SK-N-SH treated with all-trans-retinoic acid at 6 μM for 48 hours (cell line): ENCODE measurements at regions not wholly inside any gene's neighbourhood (a gene's known extent, or its start where the extent isn't known, plus 50 kb on each side); places are given as distances from the start of the nearest gene placed in this dataset.

Source experiments
- ATAC-seq: fragments of 200-7000 bp; cut with Tn5 transposase; 3 replicates; pipeline ENCODE4 v1.9.1; 2020; ENCODE audit warnings: mild to moderate bottlenecking, moderate library complexity
- ARNTL ChIP-seq: fragments of 450-650 bp; formaldehyde crosslinking; IDR thresholded peaks from 2 replicates; pipeline ENCODE4 v1.5.0; 2020; ENCODE audit warnings: low read depth, mild to moderate bottlenecking, moderate library complexity, borderline replicate concordance
- BACH2 ChIP-seq: fragments of 250-450 bp; sonication (Bioruptor Pico); IDR thresholded peaks from 2 replicates; pipeline ENCODE4 v1.9.0; 2021; ENCODE audit warnings: mild to moderate bottlenecking, borderline replicate concordance
- ESRRG ChIP-seq: fragments of 250-450 bp; sonication (Bioruptor Pico); IDR thresholded peaks from 2 replicates; pipeline ENCODE4 v1.6.1; 2021; ENCODE audit warnings: mild to moderate bottlenecking
- GLIS3 ChIP-seq: fragments of 250-450 bp; sonication (Bioruptor Pico); IDR thresholded peaks from 2 replicates; pipeline ENCODE4 v1.5.0; 2020; ENCODE audit warnings: mild to moderate bottlenecking, moderate library complexity
- ISL1 ChIP-seq: fragments of 250-450 bp; sonication (Bioruptor Pico); IDR thresholded peaks from 2 replicates; pipeline ENCODE4 v2.1.2; 2022; ENCODE audit warnings: mild to moderate bottlenecking, moderate library complexity
- OSR1 ChIP-seq: fragments of 250-450 bp; sonication (Bioruptor Pico); IDR thresholded peaks from 2 replicates; pipeline ENCODE4 v1.8.0; 2022; ENCODE audit warnings: moderate library complexity, mild to moderate bottlenecking, inconsistent platforms
- PPARA ChIP-seq: fragments of 250-450 bp; sonication (Bioruptor Pico); IDR thresholded peaks from 2 replicates; pipeline ENCODE4 v1.5.0; 2020; ENCODE audit warnings: mild to moderate bottlenecking, borderline replicate concordance
- RARB ChIP-seq: fragments of 250-450 bp; sonication (Bioruptor Pico); IDR thresholded peaks from 2 replicates; pipeline ENCODE4 v1.8.0; 2021; ENCODE audit warnings: mild to moderate bottlenecking, moderate library complexity
- TCF4 ChIP-seq: fragments of 250-450 bp; sonication (Bioruptor Pico); IDR thresholded peaks from 2 replicates; pipeline ENCODE4 v1.8.0; 2021; ENCODE audit warnings: mild to moderate bottlenecking, moderate library complexity, borderline replicate concordance
- TOX ChIP-seq: fragments of 250-450 bp; sonication (Bioruptor Pico); IDR thresholded peaks from 2 replicates; pipeline ENCODE4 v1.8.0; 2021; ENCODE audit warnings: mild to moderate bottlenecking, moderate library complexity, borderline replicate concordance
- ZC3H10 ChIP-seq: fragments of 250-450 bp; sonication (Bioruptor Pico); IDR thresholded peaks from 2 replicates; pipeline ENCODE4 v1.5.1; 2021; ENCODE audit warnings: mild to moderate bottlenecking, moderate library complexity
- ZFP3 ChIP-seq: fragments of 250-450 bp; sonication (Bioruptor Pico); IDR thresholded peaks from 2 replicates; pipeline ENCODE4 v1.5.0; 2020; ENCODE audit warnings: mild to moderate bottlenecking, moderate library complexity
- ZFP30 ChIP-seq: fragments of 450-650 bp; formaldehyde crosslinking; IDR thresholded peaks from 2 replicates; pipeline ENCODE4 v1.5.0; 2022; ENCODE audit warnings: mild to moderate bottlenecking, moderate library complexity
- ZNF565 ChIP-seq: fragments of 450-650 bp; formaldehyde crosslinking; conservative IDR thresholded peaks from 2 replicates; pipeline ENCODE4 v1.5.0; 2020; ENCODE audit warnings: low read depth, mild to moderate bottlenecking, moderate library complexity
- ZNF70 ChIP-seq: fragments of 450-650 bp; formaldehyde crosslinking; IDR thresholded peaks from 2 replicates; pipeline ENCODE4 v1.5.0; 2020; ENCODE audit warnings: mild to moderate bottlenecking, moderate library complexity
- ZNF8 ChIP-seq: fragments of 450-650 bp; formaldehyde crosslinking; IDR thresholded peaks from 2 replicates; pipeline ENCODE4 v1.5.0; 2020; ENCODE audit warnings: mild to moderate bottlenecking, moderate library complexity
- TF ChIP-seq, protein P1 (sequence below): fragments of 250-450 bp; sonication (Bioruptor Pico); IDR thresholded peaks from 2 replicates; pipeline ENCODE4 v1.5.1; 2020; ENCODE audit warnings: low read depth, mild to moderate bottlenecking, moderate library complexity
- TF ChIP-seq, protein P2 (sequence below): fragments of 250-450 bp; sonication (Bioruptor Pico); IDR thresholded peaks from 2 replicates; pipeline ENCODE4 v1.5.0; 2020; ENCODE audit warnings: mild to moderate bottlenecking, moderate library complexity
- TF ChIP-seq, protein P3 (sequence below): fragments of 250-450 bp; sonication (Bioruptor Pico); IDR thresholded peaks from 2 replicates; pipeline ENCODE4 v1.5.1; 2021; ENCODE audit warnings: mild to moderate bottlenecking, moderate library complexity
- TF ChIP-seq, protein P4 (sequence below): fragments of 250-450 bp; sonication (Bioruptor Pico); IDR thresholded peaks from 2 replicates; pipeline ENCODE4 v1.8.0; 2021; ENCODE audit warnings: low read depth, mild to moderate bottlenecking, moderate library complexity, borderline replicate concordance

DNA sequence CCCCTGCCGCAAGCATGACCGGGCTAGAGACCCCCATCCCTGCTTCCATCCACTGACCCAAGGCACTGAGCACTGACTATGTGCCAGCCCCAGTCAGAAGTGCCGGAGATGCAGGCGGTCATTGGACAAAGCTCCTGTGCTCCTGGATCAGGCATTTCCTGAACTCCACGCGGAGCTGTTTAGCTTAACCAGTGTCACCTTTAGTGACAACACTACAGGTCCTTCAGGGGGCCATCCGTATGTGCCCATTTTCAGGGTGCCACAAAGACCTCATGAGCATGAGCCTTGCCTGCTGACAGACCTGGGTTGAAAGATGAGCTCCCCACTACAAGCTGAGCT is 63.0 kb upstream of the FGF3 start:
- TF ChIP-seq ZNF8 (CRISPR knock-in tag) (no peak), ISL1 (CRISPR knock-in tag) (no peak), ZNF70 (no peak), RARB (CRISPR knock-in tag) (no peak), GLIS3 (CRISPR knock-in tag) (no peak)
- TF ChIP-seq, protein P1, sequence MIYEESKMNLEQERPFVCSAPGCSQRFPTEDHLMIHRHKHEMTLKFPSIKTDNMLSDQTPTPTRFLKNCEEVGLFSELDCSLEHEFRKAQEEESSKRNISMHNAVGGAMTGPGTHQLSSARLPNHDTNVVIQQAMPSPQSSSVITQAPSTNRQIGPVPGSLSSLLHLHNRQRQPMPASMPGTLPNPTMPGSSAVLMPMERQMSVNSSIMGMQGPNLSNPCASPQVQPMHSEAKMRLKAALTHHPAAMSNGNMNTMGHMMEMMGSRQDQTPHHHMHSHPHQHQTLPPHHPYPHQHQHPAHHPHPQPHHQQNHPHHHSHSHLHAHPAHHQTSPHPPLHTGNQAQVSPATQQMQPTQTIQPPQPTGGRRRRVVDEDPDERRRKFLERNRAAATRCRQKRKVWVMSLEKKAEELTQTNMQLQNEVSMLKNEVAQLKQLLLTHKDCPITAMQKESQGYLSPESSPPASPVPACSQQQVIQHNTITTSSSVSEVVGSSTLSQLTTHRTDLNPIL (CRISPR knock-in tag) = no peak
- TF ChIP-seq, protein P2, sequence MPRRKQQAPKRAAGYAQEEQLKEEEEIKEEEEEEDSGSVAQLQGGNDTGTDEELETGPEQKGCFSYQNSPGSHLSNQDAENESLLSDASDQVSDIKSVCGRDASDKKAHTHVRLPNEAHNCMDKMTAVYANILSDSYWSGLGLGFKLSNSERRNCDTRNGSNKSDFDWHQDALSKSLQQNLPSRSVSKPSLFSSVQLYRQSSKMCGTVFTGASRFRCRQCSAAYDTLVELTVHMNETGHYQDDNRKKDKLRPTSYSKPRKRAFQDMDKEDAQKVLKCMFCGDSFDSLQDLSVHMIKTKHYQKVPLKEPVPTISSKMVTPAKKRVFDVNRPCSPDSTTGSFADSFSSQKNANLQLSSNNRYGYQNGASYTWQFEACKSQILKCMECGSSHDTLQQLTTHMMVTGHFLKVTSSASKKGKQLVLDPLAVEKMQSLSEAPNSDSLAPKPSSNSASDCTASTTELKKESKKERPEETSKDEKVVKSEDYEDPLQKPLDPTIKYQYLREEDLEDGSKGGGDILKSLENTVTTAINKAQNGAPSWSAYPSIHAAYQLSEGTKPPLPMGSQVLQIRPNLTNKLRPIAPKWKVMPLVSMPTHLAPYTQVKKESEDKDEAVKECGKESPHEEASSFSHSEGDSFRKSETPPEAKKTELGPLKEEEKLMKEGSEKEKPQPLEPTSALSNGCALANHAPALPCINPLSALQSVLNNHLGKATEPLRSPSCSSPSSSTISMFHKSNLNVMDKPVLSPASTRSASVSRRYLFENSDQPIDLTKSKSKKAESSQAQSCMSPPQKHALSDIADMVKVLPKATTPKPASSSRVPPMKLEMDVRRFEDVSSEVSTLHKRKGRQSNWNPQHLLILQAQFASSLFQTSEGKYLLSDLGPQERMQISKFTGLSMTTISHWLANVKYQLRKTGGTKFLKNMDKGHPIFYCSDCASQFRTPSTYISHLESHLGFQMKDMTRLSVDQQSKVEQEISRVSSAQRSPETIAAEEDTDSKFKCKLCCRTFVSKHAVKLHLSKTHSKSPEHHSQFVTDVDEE = no peak
- ATAC-seq = no peak

DNA sequence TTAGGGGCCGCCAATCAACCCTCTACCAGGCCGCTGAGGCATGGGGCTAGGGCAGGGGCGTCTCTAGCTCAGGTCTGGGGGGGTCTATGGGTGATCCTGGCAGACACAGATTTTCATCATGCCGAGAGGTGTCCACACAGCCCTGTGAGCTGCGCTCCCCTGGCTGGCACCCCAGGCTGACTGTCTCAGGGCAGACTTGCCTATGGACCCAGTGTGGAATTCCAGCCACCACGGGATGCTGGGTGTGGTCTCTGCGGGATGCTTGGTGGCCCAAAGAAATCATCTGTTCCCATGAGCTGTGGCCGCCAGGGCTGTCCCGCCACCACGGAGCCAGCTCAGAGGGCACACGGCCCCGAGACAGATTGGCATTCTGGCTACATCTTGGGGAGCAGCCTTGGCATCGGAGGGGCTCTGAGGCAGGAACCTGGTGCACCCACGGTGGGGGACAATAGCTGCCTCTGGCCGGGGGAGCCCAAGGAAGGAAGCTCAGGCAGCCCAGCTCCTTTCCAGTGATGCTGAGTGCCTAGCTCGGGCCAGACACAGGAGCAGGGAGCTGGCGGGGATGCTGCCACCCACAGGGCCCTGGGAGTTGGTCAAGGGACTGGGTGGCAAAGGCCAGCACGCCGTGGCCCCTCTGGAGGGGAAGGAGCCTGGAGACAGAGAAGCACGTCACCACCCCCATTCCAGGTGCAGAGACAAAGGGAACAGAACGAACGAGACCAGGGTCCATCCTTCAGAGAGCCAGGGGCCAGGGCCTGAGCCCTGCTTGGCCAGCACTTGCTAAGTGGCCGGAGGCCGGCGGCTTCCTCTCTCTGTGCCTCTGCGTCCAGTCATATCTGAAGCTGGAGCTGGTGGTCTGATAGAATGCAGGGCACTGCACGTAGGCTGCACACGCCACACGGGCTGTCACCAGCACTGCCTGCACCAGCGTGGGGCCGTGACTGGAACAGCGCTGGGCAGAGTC is 64.4 kb upstream of the FGF3 start:
- TF ChIP-seq PPARA (CRISPR knock-in tag) (no peak), BACH2 (CRISPR knock-in tag) (no peak), TOX (CRISPR knock-in tag) (no peak), GLIS3 (CRISPR knock-in tag) (no peak), ZFP30 (CRISPR knock-in tag) (no peak), ISL1 (CRISPR knock-in tag) (no peak), TCF4 (CRISPR knock-in tag) (no peak)
- TF ChIP-seq, protein P3, sequence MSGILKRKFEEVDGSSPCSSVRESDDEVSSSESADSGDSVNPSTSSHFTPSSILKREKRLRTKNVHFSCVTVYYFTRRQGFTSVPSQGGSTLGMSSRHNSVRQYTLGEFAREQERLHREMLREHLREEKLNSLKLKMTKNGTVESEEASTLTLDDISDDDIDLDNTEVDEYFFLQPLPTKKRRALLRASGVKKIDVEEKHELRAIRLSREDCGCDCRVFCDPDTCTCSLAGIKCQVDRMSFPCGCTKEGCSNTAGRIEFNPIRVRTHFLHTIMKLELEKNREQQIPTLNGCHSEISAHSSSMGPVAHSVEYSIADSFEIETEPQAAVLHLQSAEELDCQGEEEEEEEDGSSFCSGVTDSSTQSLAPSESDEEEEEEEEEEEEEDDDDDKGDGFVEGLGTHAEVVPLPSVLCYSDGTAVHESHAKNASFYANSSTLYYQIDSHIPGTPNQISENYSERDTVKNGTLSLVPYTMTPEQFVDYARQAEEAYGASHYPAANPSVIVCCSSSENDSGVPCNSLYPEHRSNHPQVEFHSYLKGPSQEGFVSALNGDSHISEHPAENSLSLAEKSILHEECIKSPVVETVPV (CRISPR knock-in tag) = no peak
- TF ChIP-seq, all 23 proteins: peak for 0
- ATAC-seq = no peak

DNA sequence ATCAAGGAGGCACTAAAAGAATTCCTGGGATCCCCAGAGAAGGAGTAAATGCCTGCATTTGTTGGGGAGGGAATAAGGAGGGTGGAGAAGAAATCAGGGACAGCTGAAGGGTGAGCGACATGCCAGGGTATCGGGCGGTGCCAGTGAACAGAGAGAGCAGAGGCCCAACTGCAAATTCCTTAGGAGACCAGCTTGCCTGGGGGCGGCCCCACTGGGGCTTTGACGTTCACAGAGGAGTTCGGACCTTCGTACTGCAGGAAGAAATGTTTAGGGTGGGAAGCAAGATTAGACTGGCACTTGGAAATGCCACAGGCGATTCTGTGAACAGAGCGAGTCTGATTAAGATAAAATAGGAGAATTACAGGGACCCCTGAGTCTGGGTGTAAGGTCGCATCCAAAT is 65.1 kb upstream of the FGF3 start:
- TF ChIP-seq ZFP3 (CRISPR knock-in tag) (peak; percentile 91), OSR1 (CRISPR knock-in tag) (no peak), ZNF70 (no peak), ESRRG (CRISPR knock-in tag) (no peak), PPARA (CRISPR knock-in tag) (no peak), ZFP30 (CRISPR knock-in tag) (no peak), ZC3H10 (CRISPR knock-in tag) (no peak), TCF4 (CRISPR knock-in tag) (no peak)
- TF ChIP-seq, protein P4, sequence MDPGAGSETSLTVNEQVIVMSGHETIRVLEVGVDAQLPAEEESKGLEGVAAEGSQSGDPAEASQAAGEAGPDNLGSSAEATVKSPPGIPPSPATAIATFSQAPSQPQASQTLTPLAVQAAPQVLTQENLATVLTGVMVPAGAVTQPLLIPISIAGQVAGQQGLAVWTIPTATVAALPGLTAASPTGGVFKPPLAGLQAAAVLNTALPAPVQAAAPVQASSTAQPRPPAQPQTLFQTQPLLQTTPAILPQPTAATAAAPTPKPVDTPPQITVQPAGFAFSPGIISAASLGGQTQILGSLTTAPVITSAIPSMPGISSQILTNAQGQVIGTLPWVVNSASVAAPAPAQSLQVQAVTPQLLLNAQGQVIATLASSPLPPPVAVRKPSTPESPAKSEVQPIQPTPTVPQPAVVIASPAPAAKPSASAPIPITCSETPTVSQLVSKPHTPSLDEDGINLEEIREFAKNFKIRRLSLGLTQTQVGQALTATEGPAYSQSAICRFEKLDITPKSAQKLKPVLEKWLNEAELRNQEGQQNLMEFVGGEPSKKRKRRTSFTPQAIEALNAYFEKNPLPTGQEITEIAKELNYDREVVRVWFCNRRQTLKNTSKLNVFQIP = no peak
- no peak for ATAC-seq

DNA sequence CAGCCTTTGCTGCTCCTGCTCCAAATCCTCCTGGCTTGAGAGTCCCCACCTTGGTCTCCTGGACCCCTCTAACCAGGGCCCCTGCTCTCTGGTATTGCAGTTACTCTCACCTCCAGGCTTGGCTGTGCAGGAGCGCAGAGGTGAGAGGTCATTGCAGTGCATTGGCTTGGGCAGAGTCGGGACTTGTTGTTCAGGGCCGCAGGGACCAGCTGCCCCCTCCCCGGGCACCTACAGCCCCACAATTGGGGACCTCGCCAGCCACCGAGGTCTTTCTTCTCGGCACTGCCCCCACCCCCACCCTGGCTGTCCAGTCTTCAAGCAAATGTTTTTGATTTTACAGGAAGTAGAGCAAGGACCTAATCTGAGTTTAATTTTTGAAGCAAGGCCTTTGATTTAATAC is 65.5 kb upstream of the FGF3 start:
- ATAC-seq = no peak
- TF ChIP-seq, protein P2 = no peak
- TF ChIP-seq BACH2 (CRISPR knock-in tag) (no peak), TOX (CRISPR knock-in tag) (no peak), ZNF70 (no peak), ISL1 (CRISPR knock-in tag) (no peak), ESRRG (CRISPR knock-in tag) (no peak), PPARA (CRISPR knock-in tag) (no peak), ZNF565 (no peak), OSR1 (CRISPR knock-in tag) (no peak), ZFP30 (CRISPR knock-in tag) (no peak), ARNTL (no peak), ZFP3 (CRISPR knock-in tag) (no peak), TCF4 (CRISPR knock-in tag) (no peak)
- TF ChIP-seq, protein P1 (CRISPR knock-in tag) = no peak
